Prostate gland (tissue), 2 donors: ENCODE measurements at regions not wholly inside any gene's neighbourhood (a gene's known extent, or its start where the extent isn't known, plus 50 kb on each side); places are given as distances from the start of the nearest gene placed in this dataset.

Experiments used
- DNase-seq: peaks from one replicate; pipeline ENCODE4 v3.0.0-alpha.2; 2019; ENCODE audit warnings: low spot score
- H3K27ac ChIP-seq, 2 donors: fragments of 200-600 bp; sonication (generic); 2 replicates each; pipeline ENCODE4 v1.5.1; 2017 to 2019
- H3K27me3 ChIP-seq: fragments of 200-600 bp; sonication (generic); replicated peaks from 2 replicates; pipeline ENCODE4 v1.5.1; 2019; ENCODE audit not compliant: insufficient read depth
- H3K36me3 ChIP-seq, 2 donors: fragments of 200-600 bp; sonication (generic); 1 replicate in 1 of 2; 2 replicates in 1 of 2; pipeline versions ENCODE4 v1.5.1 to v1.8.1; 2017 to 2019
- H3K4me1 ChIP-seq: fragments of 200-600 bp; sonication (generic); replicated peaks from 2 replicates; pipeline ENCODE4 v1.5.1; 2019
- H3K4me3 ChIP-seq, 2 donors: fragments of 200-600 bp; sonication (generic); 2 replicates each; pipeline ENCODE4 v1.5.1; 2017 to 2019
- H3K9me3 ChIP-seq: fragments of 200-600 bp; sonication (generic); 2 replicates; pipeline ENCODE4 v1.5.1; 2017
- CTCF ChIP-seq, 4 experiments: fragments of 200-600 bp in 2 of 4; fragments of 450-650 bp in 2 of 4; sonication (generic) in 2 of 4; IDR thresholded peaks; 1 replicate in 3 of 4; 2 replicates in 1 of 4; pipeline ENCODE4 v1.5.1; 2016 to 2019; ENCODE audit warnings: antibody characterized with exemption in 4 of 4, mild to moderate bottlenecking in 2 of 4, moderate library complexity in 2 of 4
- POLR2A ChIP-seq: fragments of 450-650 bp; IDR thresholded peaks from one replicate; pipeline ENCODE4 v1.6.1; 2016; ENCODE audit warnings: antibody characterized with exemption, mild to moderate bottlenecking
- POLR2AphosphoS5 ChIP-seq: sonication (generic); formaldehyde crosslinking; IDR thresholded peaks from one replicate; pipeline ENCODE4 v1.6.1; 2017; ENCODE audit warnings: antibody characterized with exemption
- WGBS: methylation state at CpG from one replicate; pipeline ENCODE4 v1.1.5; 2018; 5-methylcytosine and 5-hydroxymethylcytosine counted together
- intact Hi-C: fragments of 100-400 bp; cut with DNase I; formaldehyde crosslinking; loops from one replicate; pipeline ENCODE4 v1.14.2; 2022

GRCh38 chr20:60976913-60977312, 275.1 kb upstream of the CDH4 start:
- Histone ChIP-seq H3K9me3 (no peaks in the 10 kb centered on the region), H3K4me1 (no peaks in the 10 kb centered on the region), H3K36me3 (no peaks in the 10 kb centered on the region), H3K4me3 (no peak overlapping the region), H3K27ac (no peak overlapping the region), H3K27me3 (no peaks in the 10 kb centered on the region)
- intact Hi-C loops: no loop called here
- no peak for TF ChIP-seq CTCF (IDR thresholded peaks at IDR 0.05)
- no peak for TF ChIP-seq POLR2AphosphoS5
- TF ChIP-seq POLR2A: no peak
- DNase-seq: no peak
- 73% methylated on average over 4 of the region's 4 CpGs for WGBS

- DNase-seq: no peak
- no peak overlapping the region for H3K4me3 ChIP-seq
- no peaks in the 10 kb centered on the region for H3K9me3 ChIP-seq
- intact Hi-C loops: no loop called here
- H3K27ac ChIP-seq: no peak overlapping the region
- WGBS: 47% methylated on average over 7 of the region's 7 CpGs
- TF ChIP-seq POLR2AphosphoS5: no peak
- no peak for TF ChIP-seq CTCF (IDR thresholded peaks at IDR 0.05)
- TF ChIP-seq POLR2A: no peak
- no peaks in the 10 kb centered on the region for H3K27me3 ChIP-seq
- no peaks in the 10 kb centered on the region for H3K4me1 ChIP-seq
- no peaks in the 10 kb centered on the region for H3K36me3 ChIP-seq
Observed at GRCh38 chr20:60977901-60978300, 274.2 kb upstream of the CDH4 start.

GRCh38 chr20:60984666-60985065, 267.4 kb upstream of the CDH4 start:
- Histone ChIP-seq H3K27me3 (no peaks in the 10 kb centered on the region), H3K27ac (no peak overlapping the region), H3K9me3 (no peaks in the 10 kb centered on the region), H3K36me3 (no peaks in the 10 kb centered on the region), H3K4me1 (no peaks in the 10 kb centered on the region), H3K4me3 (no peak overlapping the region)
- intact Hi-C loops: no loop called here
- WGBS: 65% methylated on average over 7 of the region's 7 CpGs
- no peak for TF ChIP-seq CTCF (IDR thresholded peaks at IDR 0.05)
- no peak for TF ChIP-seq POLR2AphosphoS5
- no peak for TF ChIP-seq POLR2A
- no peak for DNase-seq

- Histone ChIP-seq H3K4me3 (no peak overlapping the region), H3K27me3 (no peaks in the 10 kb centered on the region), H3K9me3 (no peaks in the 10 kb centered on the region), H3K36me3 (no peaks in the 10 kb centered on the region), H3K4me1 (no peaks in the 10 kb centered on the region), H3K27ac (no peak overlapping the region)
- intact Hi-C loops: no loop called here
- no peak for DNase-seq
- no peak for TF ChIP-seq POLR2A
- TF ChIP-seq POLR2AphosphoS5: no peak
- TF ChIP-seq CTCF (IDR thresholded peaks at IDR 0.05): no peak
- WGBS: 70% methylated on average over 12 of the region's 12 CpGs
Observed at GRCh38 chr20:60986506-60987156, 265.4 kb upstream of the CDH4 start.

- peaks cover 4% of the 10 kb centered on the region for H3K27me3 ChIP-seq
- 54% methylated on average over 10 of the region's 10 CpGs for WGBS
- no peaks in the 10 kb centered on the region for H3K36me3 ChIP-seq
- TF ChIP-seq CTCF (IDR thresholded peaks at IDR 0.05): no peak
- TF ChIP-seq POLR2AphosphoS5: no peak
- no peak for TF ChIP-seq POLR2A
- no peaks in the 10 kb centered on the region for H3K9me3 ChIP-seq
- H3K27ac ChIP-seq: no peak overlapping the region
- intact Hi-C loops: no loop called here
- H3K4me3 ChIP-seq: no peak overlapping the region
- no peaks in the 10 kb centered on the region for H3K4me1 ChIP-seq
- DNase-seq: no peak
Observed at GRCh38 chr20:60990061-60990460, 262.0 kb upstream of the CDH4 start.
